K562 (cell line): ENCODE measurements at regions not wholly inside any gene's neighbourhood (a gene's known extent, or its start where the extent isn't known, plus 50 kb on each side); places are given as distances from the start of the nearest gene placed in this dataset.
A peak's percentile ranks its signal among the peaks of the same experiment; 100 is the strongest.

Experiments
- ATAC-seq: fragments of 200-7000 bp; cut with Tn5 transposase; 3 replicates; pipeline ENCODE4 v1.9.1; 2020; ENCODE audit warnings: moderate library complexity
- BruUV-seq: library from RNA; stranded (reverse); fragments of 400-500 nt; replicated peaks from 2 replicates; lab custom pipeline; 2021; lab: Mats Ljungman, UMichigan
- CTCF ChIA-PET: fragments of 300-600 bp; formaldehyde crosslinking; extraction: SDS; loops from one replicate; lab custom pipeline; 2021; ENCODE audit warnings: low intra/inter-chr PET ratio; lab: Yijun Ruan, JAX
- POLR2A ChIA-PET: fragments of 300-600, 350-650 bp; sonication (Branson Sonifier 250); formaldehyde crosslinking; extraction: SDS; loops from one replicate; lab custom pipeline; 2021; ENCODE audit warnings: antibody characterized with exemption, inconsistent platforms; lab: Yijun Ruan, JAX
- DNase-seq, 4 experiments: peaks; one replicate each; pipeline versions ENCODE4 v3.0.0 to v3.0.0-alpha.2; 2011 to 2018; ENCODE audit warnings: low spot score in 3 of 4, mixed read lengths in 3 of 4; ENCODE audit errors: extremely low read depth in 1 of 4
- FAIRE-seq: peaks from 2 replicates; lab custom pipeline; 2011; peaks lifted over from hg19 to GRCh38; lab: Jason Lieb, UNC
- H2AFZ ChIP-seq: 2 replicates; pipeline ENCODE4 v1.6.0; 2011; ENCODE audit warnings: low read depth, low read length, control low read depth, inconsistent platforms
- H3K27ac ChIP-seq: fragments of 200-600 bp; 3 replicates; pipeline ENCODE4 v1.8.0; 2011; ENCODE audit warnings: low read depth, mild to moderate bottlenecking, control low read depth, inconsistent platforms, low read length, moderate library complexity, mixed read lengths; ENCODE audit errors: extremely low read depth
- H3K27me3 ChIP-seq, 2 experiments: fragments of 300-600 bp in 1 of 2; 2 replicates in 1 of 2; 3 replicates in 1 of 2; pipeline versions ENCODE4 v1.6.0 to v1.8.0; 2011; ENCODE audit warnings: inconsistent platforms in 2 of 2, low read length in 2 of 2, mild to moderate bottlenecking in 1 of 2, mixed read lengths in 1 of 2, moderate library complexity in 1 of 2; ENCODE audit not compliant: control insufficient read depth in 2 of 2, insufficient read depth in 2 of 2
- H3K36me3 ChIP-seq: fragments of 300-600 bp; 3 replicates; pipeline ENCODE4 v1.8.0; 2011; ENCODE audit warnings: mild to moderate bottlenecking, low read length, inconsistent platforms; ENCODE audit not compliant: control insufficient read depth, insufficient read depth
- H3K4me1 ChIP-seq, 2 experiments: fragments of 200-600 bp in 1 of 2; replicated peaks in 1 of 2; 2 replicates in 1 of 2; 3 replicates in 1 of 2; pipeline versions ENCODE4 v1.5.1 to v1.8.0; 2011; ENCODE audit warnings: inconsistent platforms in 2 of 2, low read length in 2 of 2, mild to moderate bottlenecking in 1 of 2, mixed read lengths in 1 of 2, moderate library complexity in 1 of 2; ENCODE audit not compliant: control insufficient read depth in 2 of 2, insufficient read depth in 2 of 2
- H3K4me2 ChIP-seq: 2 replicates; pipeline ENCODE4 v1.6.1; 2011; ENCODE audit warnings: low read length, control low read depth, inconsistent platforms, mixed read lengths; ENCODE audit not compliant: insufficient read depth
- H3K4me3 ChIP-seq: fragments of 200-600 bp; sonication (generic), shearing (Covaris generic); 2 replicates; pipeline ENCODE4 v1.5.1; 2016; ENCODE audit warnings: control low read depth, inconsistent platforms
- H3K79me2 ChIP-seq: fragments of 200-600 bp; 3 replicates; pipeline ENCODE4 v1.8.0; 2011; ENCODE audit warnings: low read length, inconsistent platforms; ENCODE audit not compliant: control insufficient read depth, insufficient read depth
- H3K9ac ChIP-seq, 2 experiments: 2 replicates each; pipeline versions ENCODE4 v1.6.0 to v1.6.1; 2011; ENCODE audit warnings: low read depth in 2 of 2, low read length in 2 of 2, control low read depth in 1 of 2, inconsistent platforms in 1 of 2, mild to moderate bottlenecking in 1 of 2, mixed read lengths in 1 of 2; ENCODE audit not compliant: insufficient read depth in 1 of 2
- H3K9me1 ChIP-seq: one replicate; pipeline ENCODE4 v1.6.0; 2011; ENCODE audit warnings: inconsistent platforms, mild to moderate bottlenecking, low read length, moderate library complexity; ENCODE audit not compliant: control insufficient read depth, insufficient read depth
- H3K9me3 ChIP-seq: replicated peaks from 2 replicates; pipeline ENCODE4 v1.5.1; 2011; ENCODE audit warnings: low read depth, low read length, inconsistent platforms; ENCODE audit not compliant: control insufficient read depth, insufficient read depth
- H4K20me1 ChIP-seq: replicated peaks from 2 replicates; pipeline ENCODE4 v1.6.1; 2011; ENCODE audit warnings: low read length, inconsistent platforms, mixed read lengths; ENCODE audit not compliant: control insufficient read depth, insufficient read depth
- BHLHE40 ChIP-seq: IDR thresholded peaks from 2 replicates; pipeline ENCODE4 v1.6.1; 2011; ENCODE audit warnings: low read length, improper control_type of control experiment
- BRCA1 ChIP-seq, 2 experiments: fragments of 450-650 bp in 1 of 2; sonication (generic) in 1 of 2; formaldehyde crosslinking in 1 of 2; IDR thresholded peaks; 2 replicates each; pipeline versions ENCODE4 v1.5.0 to v1.6.1; 2017 to 2020; ENCODE audit warnings: mild to moderate bottlenecking in 1 of 2, missing genetic modification reagents in 1 of 2
- FOXJ3 ChIP-seq: sonication (generic); formaldehyde crosslinking; IDR thresholded peaks from 2 replicates; pipeline ENCODE4 v1.4.0; 2020; ENCODE audit warnings: mild to moderate bottlenecking, missing genetic modification reagents
- HDGF ChIP-seq: fragments of 450-650 bp; IDR thresholded peaks from 2 replicates; pipeline ENCODE4 v1.6.1; 2016
- HNRNPLL ChIP-seq: fragments of 200-400 bp; formaldehyde crosslinking; IDR thresholded peaks from 2 replicates; pipeline ENCODE4 v1.6.1; 2017; ENCODE audit warnings: low read length, low read depth, mild to moderate bottlenecking; ENCODE audit not compliant: poor library complexity, severe bottlenecking
- ILK ChIP-seq: fragments of 450-650 bp; IDR thresholded peaks from 2 replicates; pipeline ENCODE4 v1.6.1; 2016; ENCODE audit warnings: missing genetic modification characterization, low read depth, mild to moderate bottlenecking, missing compliant biosample characterization, moderate library complexity, borderline replicate concordance
- MTF1 ChIP-seq: fragments of 250-450 bp; sonication (Bioruptor Pico); IDR thresholded peaks from 2 replicates; pipeline ENCODE4 v1.9.0; 2021; ENCODE audit warnings: moderate library complexity, mild to moderate bottlenecking, inconsistent platforms, borderline replicate concordance
- NFIX ChIP-seq: fragments of 250-450 bp; sonication (Bioruptor Pico); IDR thresholded peaks from 2 replicates; pipeline ENCODE4 v1.4.0; 2020; ENCODE audit warnings: low read depth, mild to moderate bottlenecking, moderate library complexity
- RBM14 ChIP-seq: fragments of 200-400 bp; formaldehyde crosslinking; IDR thresholded peaks from 2 replicates; pipeline ENCODE4 v1.6.1; 2018; ENCODE audit warnings: low read depth, mild to moderate bottlenecking, low read length, moderate library complexity, borderline replicate concordance; ENCODE audit not compliant: insufficient read depth
- SRSF7 ChIP-seq: fragments of 200-400 bp; formaldehyde crosslinking; optimal IDR thresholded peaks from 2 replicates; pipeline ENCODE3; 2017; ENCODE audit warnings: mild to moderate bottlenecking, low read depth, low read length
- ZEB2 ChIP-seq: fragments of 450-650 bp; IDR thresholded peaks from 2 replicates; pipeline ENCODE4 v1.6.1; 2016
- ZZZ3 ChIP-seq: fragments of 450-650 bp; IDR thresholded peaks from 2 replicates; pipeline ENCODE4 v1.6.1; 2016; ENCODE audit warnings: antibody characterized with exemption, mild to moderate bottlenecking, moderate library complexity
- WGBS: fragments of 100-300 bp; shearing (Covaris generic); methylation state at CpG from one replicate; pipeline ENCODE4 v1.1.6; 2016; ENCODE audit warnings: low coverage, mixed read lengths; ENCODE audit not compliant: insufficient coverage; ENCODE audit errors: missing lambda C conversion rate; 5-methylcytosine and 5-hydroxymethylcytosine counted together
- in situ Hi-C: fragments of 300-500 bp; cut with MboI; formaldehyde crosslinking; loops from 4 replicates; pipeline ENCODE4 v1.15.0; 2018; ENCODE audit warnings: inconsistent platforms, mixed read lengths
- intact Hi-C: fragments of 100-400 bp; cut with micrococcal nuclease; formaldehyde crosslinking; loops from 2 replicates; pipeline ENCODE4 v1.14.2; 2022
- TF ChIP-seq, protein P1 (sequence below): fragments of 450-650 bp; formaldehyde crosslinking; IDR thresholded peaks from 2 replicates; pipeline ENCODE4 v1.4.0; 2022; ENCODE audit warnings: mild to moderate bottlenecking, moderate library complexity
- TF ChIP-seq, protein P2 (sequence below): fragments of 450-650 bp; IDR thresholded peaks from 2 replicates; pipeline ENCODE4 v1.6.1; 2016; ENCODE audit warnings: borderline replicate concordance

DNA sequence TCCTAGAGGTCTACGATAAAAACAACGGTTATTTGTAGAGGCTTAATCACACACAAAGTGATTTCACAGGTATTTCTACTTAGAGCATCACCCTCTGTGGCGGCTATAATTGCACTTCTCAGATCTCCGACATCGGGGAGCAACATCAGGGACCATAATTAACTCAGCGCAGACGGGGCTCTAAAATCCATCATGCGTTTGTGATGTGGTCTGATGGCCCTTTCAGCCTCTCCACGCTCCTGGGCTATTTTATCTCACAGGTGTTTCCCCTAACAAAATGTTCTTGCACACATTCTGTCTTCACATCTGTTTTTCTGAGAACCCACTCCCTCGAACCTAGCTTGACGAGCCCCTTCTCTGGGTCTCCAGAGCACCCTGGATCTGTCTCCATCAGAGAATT, 146.3 kb upstream of the DUSP10 start (continued):
- no peak for TF ChIP-seq HNRNPLL
- no peak for TF ChIP-seq RBM14
- no peak for TF ChIP-seq ZZZ3
- no peak for TF ChIP-seq BRCA1 (IDR thresholded peaks at IDR 0.05)
- no peak for TF ChIP-seq BRCA1 (CRISPR knock-in tag; IDR thresholded peaks at IDR 0.05)

DNA sequence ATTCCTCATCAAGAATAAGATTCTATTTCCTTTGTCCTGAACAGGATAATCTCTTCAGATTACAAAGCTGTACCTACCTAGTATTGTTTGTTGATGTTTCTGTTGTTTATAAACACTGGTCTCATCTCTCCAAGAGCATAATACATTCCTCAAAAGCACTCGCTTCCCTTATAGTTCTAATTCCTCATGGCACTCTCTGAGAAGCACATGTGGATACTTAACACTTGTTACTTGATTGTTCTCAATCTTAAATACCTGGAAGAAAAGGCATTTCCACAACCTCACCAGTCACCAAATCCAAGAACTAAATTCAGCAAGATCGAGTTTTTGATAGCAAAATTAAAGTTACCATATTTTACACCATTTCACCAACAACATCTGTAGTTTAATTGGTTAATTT, 145.9 kb upstream of the DUSP10 start:
- BruUV-seq: no TSS peak

DNA sequence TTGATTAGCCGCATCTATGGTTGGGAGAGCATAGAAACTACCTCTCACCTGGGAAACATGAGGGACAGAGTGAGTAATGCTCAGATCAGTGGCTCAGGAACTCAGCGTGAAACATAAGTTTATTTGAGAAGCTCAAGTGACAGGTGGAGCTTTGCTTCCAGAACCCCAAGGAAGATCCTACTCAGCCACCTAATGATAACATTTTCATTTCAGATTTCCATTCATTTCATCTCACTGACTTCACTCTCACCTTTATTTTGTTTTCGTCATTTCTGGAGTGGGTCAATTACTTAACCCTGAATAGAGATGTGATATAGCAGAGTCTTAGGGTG, 145.5 kb upstream of the DUSP10 start:
- FAIRE-seq (no peak), DNase-seq (no peak), ATAC-seq (no peak)
- Histone ChIP-seq H3K4me2 (no peak overlapping the region), H2AFZ (no peak overlapping the region), H3K9ac (no peak overlapping the region), H3K27ac (no peak overlapping the region), H3K9me1 (no peaks in the 10 kb centered on the region), H3K4me1 (no peaks in the 10 kb centered on the region; a peak in 1 of 5 replicates), H3K9me3 (no peaks in the 10 kb centered on the region), H3K79me2 (no peaks in the 10 kb centered on the region), H3K36me3 (no peaks in the 10 kb centered on the region), H3K4me3 (no peak overlapping the region), H4K20me1 (no peaks in the 10 kb centered on the region), H3K27me3 (0 out of 5 replicates have a peak, but pooled peaks cover 0 to 6% of the 10 kb centered on the region in 2 experiments)
- intact Hi-C loops: no loop called here
- ChIA-PET POLR2A (no interaction called here), CTCF (no interaction called here)
- BruUV-seq: no TSS peak
- WGBS: 0% methylated on average over 3 of the region's 3 CpGs
- in situ Hi-C loops: no loop called here
- TF ChIP-seq NFIX (CRISPR knock-in tag): no peak
- no peak for TF ChIP-seq HDGF
- TF ChIP-seq BHLHE40: no peak
- TF ChIP-seq SRSF7: no peak
- TF ChIP-seq, protein P1, sequence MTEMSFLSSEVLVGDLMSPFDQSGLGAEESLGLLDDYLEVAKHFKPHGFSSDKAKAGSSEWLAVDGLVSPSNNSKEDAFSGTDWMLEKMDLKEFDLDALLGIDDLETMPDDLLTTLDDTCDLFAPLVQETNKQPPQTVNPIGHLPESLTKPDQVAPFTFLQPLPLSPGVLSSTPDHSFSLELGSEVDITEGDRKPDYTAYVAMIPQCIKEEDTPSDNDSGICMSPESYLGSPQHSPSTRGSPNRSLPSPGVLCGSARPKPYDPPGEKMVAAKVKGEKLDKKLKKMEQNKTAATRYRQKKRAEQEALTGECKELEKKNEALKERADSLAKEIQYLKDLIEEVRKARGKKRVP (CRISPR knock-in tag): 0 out of 2 replicates have a peak, but pooled peaks have one; percentile 2
- TF ChIP-seq FOXJ3 (CRISPR knock-in tag): no peak
- no peak for TF ChIP-seq ILK (tag)
- peak; percentile 50; the same call in 1 of the 2 replicates for TF ChIP-seq ZEB2
- TF ChIP-seq, protein P2, sequence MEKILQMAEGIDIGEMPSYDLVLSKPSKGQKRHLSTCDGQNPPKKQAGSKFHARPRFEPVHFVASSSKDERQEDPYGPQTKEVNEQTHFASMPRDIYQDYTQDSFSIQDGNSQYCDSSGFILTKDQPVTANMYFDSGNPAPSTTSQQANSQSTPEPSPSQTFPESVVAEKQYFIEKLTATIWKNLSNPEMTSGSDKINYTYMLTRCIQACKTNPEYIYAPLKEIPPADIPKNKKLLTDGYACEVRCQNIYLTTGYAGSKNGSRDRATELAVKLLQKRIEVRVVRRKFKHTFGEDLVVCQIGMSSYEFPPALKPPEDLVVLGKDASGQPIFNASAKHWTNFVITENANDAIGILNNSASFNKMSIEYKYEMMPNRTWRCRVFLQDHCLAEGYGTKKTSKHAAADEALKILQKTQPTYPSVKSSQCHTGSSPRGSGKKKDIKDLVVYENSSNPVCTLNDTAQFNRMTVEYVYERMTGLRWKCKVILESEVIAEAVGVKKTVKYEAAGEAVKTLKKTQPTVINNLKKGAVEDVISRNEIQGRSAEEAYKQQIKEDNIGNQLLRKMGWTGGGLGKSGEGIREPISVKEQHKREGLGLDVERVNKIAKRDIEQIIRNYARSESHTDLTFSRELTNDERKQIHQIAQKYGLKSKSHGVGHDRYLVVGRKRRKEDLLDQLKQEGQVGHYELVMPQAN: no peak

More for the DNA sequence above, 145.9 kb upstream of the DUSP10 start:
- WGBS: 7% methylated on average over 2 of the region's 2 CpGs
- no peak for TF ChIP-seq MTF1 (CRISPR knock-in tag)
- Histone ChIP-seq H3K9me1 (no peaks in the 10 kb centered on the region), H3K4me2 (no peak overlapping the region), H3K4me3 (no peak overlapping the region), H2AFZ (no peak overlapping the region), H3K36me3 (no peaks in the 10 kb centered on the region), H4K20me1 (no peaks in the 10 kb centered on the region), H3K27ac (no peak overlapping the region), H3K79me2 (no peaks in the 10 kb centered on the region), H3K9me3 (no peaks in the 10 kb centered on the region), H3K27me3 (0 out of 5 replicates have a peak, but pooled peaks cover 0 to 6% of the 10 kb centered on the region in 2 experiments), H3K4me1 (no peaks in the 10 kb centered on the region; a peak in 1 of 5 replicates), H3K9ac (no peak overlapping the region)
- POLR2A ChIA-PET: no interaction called here
- intact Hi-C loops (no loop called here), in situ Hi-C loops (no loop called here)
- CTCF ChIA-PET: no interaction called here
- FAIRE-seq: no peak
- ATAC-seq: no peak
- DNase-seq: no peak
